ENCODE measurements at regions not wholly inside any gene's neighbourhood (a gene's known extent, or its start where the extent isn't known, plus 50 kb on each side); places are given as distances from the start of the nearest gene placed in this dataset.
"Not testable (repeated sequence)": the region's sequence is repeated elsewhere in the genome, so short reads cannot be mapped to it uniquely, and the experiment has no call there.

DNA sequence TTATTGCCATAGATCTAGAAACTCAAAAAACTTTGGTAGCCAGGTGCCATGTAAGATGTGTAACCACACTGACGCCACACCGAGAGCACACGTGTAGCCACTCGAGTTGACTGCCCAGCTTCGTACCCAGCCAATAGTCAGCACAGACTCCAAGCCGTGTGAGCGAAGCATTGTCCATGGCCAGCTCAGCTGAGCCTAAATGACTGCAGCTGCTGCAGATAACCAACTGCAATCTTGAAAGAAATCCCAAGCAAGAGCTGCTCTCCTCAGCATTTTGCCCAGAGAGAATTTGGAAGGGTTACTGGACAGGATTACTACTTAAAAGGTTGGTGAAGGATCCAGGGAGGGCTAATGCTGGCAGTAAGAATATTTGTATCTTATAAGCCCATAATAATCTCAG is 193.0 kb upstream of the THRB start:
- DNase-seq (ENCODE audit: low read depth in 3 of 3), result no peak

GRCh38 chr3:24688446-24689148 is 193.9 kb upstream of the THRB start:
- no peak for DNase-seq (ENCODE audit: low read depth in 3 of 3)

GRCh38 chr3:24689353-24689752 is 194.7 kb upstream of the THRB start:
- DNase-seq (ENCODE audit: low read depth in 3 of 3), result no peak

DNA sequence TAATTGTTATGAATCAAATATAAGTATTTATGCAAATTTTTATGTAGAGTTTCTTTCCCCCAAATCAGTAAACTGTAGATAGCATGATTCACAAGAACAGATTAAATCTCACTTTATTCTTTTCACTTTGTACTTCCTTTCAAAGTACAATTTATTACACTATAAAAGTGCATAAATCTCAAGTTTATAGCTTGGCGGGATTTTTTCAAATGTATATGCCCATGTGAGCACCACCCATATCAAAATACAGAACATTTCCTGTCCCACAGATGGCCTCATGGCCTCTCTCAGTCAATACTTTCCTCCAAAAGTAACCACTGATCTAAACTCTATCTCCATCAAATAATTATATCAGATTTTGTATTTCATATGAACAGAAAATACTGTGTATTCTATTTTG is 196.1 kb upstream of the THRB start:
- no peak for DNase-seq (ENCODE audit: low read depth in 3 of 3)

- DNase-seq (ENCODE audit: low read depth in 3 of 3), result not testable (repeated sequence)
Observed at GRCh38 chr3:24699078-24699477, 204.4 kb upstream of the THRB start.

DNA sequence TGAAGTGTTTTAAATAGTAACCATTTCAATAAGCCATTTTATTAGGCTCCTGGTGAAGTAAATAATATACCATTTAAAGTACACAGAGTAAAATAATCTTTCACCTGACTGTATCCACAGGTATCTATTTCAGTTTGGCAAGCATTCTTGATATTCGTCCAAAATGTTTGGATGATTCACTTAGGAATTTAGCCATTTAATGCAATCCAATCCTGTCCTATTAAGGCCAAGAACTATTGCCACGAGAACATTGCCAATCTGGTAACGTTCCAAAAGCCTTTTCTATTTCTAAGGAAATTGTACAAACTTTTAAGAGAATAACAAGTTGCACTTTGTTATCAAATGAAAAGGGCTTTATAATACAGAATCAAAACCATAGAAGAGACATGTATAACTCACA is 209.8 kb upstream of the THRB start:
- no peak for DNase-seq (ENCODE audit: low read depth in 3 of 3)

DNA sequence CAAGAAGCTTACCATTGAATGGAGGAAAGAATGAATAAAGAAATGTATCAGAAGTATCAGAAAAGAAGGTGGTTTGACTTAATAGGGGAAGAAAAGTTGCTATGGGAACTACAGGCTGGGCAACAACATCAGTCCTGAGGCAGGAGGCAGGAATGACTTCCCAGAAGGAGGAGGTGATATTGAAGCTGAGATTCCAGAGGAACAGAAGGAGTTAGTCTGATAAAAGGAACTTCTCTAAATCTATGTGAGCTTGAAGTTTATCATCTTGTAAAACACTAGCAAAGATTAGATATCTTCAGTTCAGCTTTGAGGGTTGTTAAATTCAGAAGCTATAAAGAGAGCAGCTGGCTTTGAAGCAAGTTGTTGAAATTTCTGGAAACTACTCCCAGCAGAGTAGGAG is 213.3 kb upstream of the THRB start:
- DNase-seq (ENCODE audit: low read depth in 3 of 3), result no peak

DNA sequence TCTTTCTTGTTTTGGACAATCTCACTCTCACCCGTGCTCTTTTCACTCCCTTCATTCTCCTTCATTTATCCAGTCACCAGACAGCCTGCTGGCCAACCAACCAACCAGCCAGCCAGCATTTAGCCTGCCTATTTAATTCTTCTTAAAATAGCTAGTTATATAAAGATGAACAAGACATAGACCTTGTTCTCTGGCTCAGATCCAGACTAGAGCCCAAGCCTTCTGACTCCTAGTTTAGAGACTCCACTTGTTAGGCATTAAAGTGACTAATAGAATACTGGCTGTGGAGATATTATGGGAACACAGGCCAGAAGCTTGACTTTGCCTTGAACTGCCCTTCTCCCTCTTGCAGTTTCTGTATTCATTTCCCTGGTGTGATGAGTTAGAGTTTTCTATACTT is 215.3 kb upstream of the THRB start:
- no peak for DNase-seq (ENCODE audit: low read depth in 3 of 3)

DNA sequence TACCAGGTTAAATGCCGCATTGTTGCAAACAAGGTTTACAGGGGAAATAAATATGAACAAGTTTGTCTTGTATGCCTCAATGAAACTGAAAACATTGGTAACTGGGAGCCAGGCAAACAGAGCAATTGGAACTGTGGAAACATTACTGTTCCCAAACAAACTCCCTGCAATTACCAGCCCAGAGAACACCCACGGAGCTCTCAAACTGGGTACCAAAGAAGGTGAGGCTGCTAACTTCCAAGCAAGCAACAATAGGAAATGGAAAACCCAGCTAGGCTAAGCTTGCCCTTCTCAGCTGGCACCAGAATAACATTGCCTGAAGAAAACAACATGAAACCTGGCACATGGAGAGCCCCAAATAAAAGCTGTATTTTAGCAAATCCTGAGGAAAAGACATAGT is 218.9 kb upstream of the THRB start:
- DNase-seq (ENCODE audit: low read depth in 3 of 3), result no peak

DNA sequence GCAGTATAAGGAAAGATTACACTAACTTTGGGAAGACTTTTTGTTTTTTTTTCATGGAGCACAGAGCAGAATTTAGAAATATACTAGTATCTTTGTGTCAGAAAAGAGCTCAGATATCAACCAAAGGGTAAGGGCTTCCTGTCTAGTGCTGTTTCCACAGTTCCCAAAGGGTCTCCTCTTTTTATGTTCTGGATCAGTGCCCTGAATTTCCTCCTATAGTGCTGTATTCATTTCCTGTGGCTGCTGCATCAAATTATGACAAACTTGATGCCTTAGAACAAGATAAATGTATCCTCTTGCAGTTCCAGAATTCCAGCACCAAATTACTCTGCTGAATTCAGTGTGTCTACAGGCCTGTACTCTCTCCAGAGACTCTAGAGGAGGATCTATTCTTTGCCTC is 219.8 kb upstream of the THRB start:
- DNase-seq (ENCODE audit: low read depth in 3 of 3), result no peak

GRCh38 chr3:24715171-24715792 is 220.6 kb upstream of the THRB start:
- no peak for DNase-seq (ENCODE audit: low read depth in 3 of 3)

- DNase-seq (ENCODE audit: low read depth in 3 of 3), result no peak
Observed at GRCh38 chr3:24722087-24722486, 227.4 kb upstream of the THRB start.

- DNase-seq (ENCODE audit: low read depth in 3 of 3), result no peak
Observed at GRCh38 chr3:24725514-24726255, 231.0 kb upstream of the THRB start.

- DNase-seq (ENCODE audit: low read depth in 3 of 3), result no peak
Observed at GRCh38 chr3:24726423-24726822, 231.8 kb upstream of the THRB start.

DNA sequence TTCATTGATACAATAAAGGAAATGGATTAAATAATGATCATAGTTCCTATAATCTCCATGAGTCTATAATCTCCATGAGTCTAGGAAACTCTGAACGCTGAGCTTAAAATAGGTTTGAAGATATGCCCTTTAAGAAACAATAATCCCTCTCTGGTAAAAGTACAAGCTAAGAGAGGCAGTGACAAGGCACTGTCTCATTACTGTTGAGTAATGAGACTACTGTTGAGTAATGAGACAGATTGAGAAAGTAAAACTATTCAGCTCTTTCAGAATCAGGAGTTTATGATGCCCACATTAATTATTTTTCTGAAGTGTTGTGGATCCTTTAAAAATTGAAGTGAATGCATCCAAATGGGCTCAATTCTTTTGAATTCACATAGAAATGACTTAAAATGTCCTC is 235.5 kb upstream of the THRB start:
- DNase-seq (ENCODE audit: low read depth in 3 of 3), result no peak

DNA sequence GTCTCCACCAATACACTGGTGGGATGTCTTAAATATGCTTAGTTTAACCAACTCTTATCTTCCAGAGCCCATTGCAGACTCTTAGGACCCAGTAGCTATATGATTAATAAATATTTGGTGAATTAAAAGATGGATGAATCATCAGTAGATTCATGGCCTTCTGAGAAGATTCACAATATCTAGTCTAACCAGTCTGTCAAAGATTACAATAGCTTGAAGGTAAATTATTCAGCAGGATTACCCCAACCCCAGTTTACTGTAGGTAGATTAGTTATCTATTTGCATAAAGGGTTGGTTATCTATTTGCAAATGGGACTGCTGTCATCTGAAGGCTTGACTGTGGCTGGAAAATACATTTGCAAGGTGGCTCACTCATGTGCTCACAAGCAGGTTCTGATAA is 239.4 kb upstream of the THRB start:
- no peak for DNase-seq (ENCODE audit: low read depth in 3 of 3)

DNA sequence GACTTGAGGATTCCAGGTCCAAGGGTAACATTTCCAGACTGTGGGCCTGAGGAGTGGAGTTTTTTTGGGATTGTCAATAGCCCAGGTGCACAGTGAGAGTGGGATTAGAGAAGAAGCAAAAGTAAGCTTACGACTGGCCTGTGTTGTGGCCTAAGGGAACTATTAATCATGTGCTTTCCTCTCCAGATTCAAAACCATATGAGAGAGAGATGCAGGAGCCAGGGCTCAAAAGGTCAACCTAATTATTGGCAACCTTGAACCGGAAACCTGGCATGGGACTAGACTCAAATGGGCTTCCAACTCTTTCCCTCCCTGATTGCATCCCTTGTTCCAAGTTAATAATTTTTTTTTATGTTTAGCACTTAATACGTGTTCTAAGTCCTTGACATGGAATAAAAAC is 242.1 kb upstream of the THRB start:
- DNase-seq (ENCODE audit: low read depth in 3 of 3), result no peak

GRCh38 chr3:24740326-24740725 is 245.7 kb upstream of the THRB start:
- DNase-seq (ENCODE audit: low read depth in 3 of 3), result no peak

DNA sequence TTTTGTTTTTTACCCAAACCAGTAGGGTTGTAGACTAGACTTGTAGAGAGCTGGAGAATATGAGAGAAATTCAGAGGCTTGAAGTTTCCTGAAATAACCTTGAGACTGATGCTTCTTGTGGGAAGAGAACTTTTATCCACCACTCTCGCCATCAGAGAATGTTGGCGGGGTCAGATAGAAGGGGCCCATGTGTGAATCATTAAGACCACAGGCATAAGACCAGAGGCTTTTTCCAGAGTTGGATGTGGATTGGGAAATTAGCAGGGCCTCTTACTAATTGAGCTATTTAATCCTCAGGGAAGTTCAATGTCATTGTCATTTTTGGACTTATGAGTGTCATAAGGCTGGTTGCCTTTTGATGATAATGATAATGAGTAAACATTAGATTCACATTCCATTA is 246.9 kb upstream of the THRB start:
- no peak for DNase-seq (ENCODE audit: low read depth in 3 of 3)

DNA sequence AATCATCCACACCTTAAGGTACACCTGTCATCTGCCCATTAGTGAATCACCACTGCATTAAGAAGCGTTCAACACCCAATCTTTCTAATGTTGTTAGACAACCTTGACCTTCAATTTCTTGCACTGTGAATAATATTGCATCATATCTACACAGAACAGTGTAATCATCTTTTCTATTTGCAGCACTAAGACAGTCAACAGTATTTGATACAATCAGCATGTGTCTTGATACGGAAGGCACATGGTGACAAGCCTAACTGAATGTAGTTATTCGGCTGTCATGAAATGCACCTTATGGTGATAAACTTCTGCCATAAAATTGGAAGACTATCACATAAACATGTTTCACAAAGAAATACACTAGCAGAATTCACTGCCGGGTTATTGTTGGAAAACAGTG is 253.9 kb upstream of the THRB start:
- no peak for DNase-seq (ENCODE audit: low read depth in 3 of 3)

- no peak for DNase-seq (ENCODE audit: low read depth in 3 of 3)
Observed at GRCh38 chr3:24751020-24751419, 256.4 kb upstream of the THRB start.

GRCh38 chr3:24756101-24756888 is 261.6 kb upstream of the THRB start:
- no peak for DNase-seq (ENCODE audit: low read depth in 3 of 3)

Data from stimulated activated CD4-positive, alpha-beta T cell treated with anti-CD3 and anti-CD28 coated beads, TNF-alpha, amount 100 ng/mL, for 48 hours (primary cell).